DMS 273 (cell line): ENCODE measurements at regions not wholly inside any gene's neighbourhood (a gene's known extent, or its start where the extent isn't known, plus 50 kb on each side); places are given as distances from the start of the nearest gene placed in this dataset.
A peak's percentile ranks its signal among the peaks of the same experiment; 100 is the strongest.
"Not testable (repeated sequence)": the region's sequence is repeated elsewhere in the genome, so short reads cannot be mapped to it uniquely, and the experiment has no call there.

Source experiments
- DNase-seq: peaks from one replicate; lab custom pipeline; 2025; ENCODE audit not compliant: unreplicated experiment; lab: John Stamatoyannopoulos, UW

DNA sequence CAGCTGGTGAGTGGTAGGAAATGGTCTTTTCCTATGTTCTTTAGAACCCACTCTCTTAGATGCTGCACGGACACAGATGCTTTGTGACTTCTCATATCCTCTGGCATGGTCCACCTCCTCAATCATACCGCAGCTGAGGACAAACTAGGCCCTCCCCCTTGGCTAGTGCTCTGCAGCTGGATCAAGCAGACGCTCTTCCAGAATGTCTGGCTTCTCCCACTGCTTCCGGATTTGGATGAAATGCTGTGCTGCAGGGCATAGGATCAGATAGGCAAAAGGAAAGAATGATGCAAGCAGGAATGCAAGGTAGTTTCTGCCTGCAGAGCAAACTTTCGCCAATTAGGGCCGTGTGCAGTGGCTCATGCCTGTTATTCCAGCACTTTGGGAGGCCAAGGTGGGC lies 75.7 kb upstream of the SLC4A7 start:
- no peak for DNase-seq

DNA sequence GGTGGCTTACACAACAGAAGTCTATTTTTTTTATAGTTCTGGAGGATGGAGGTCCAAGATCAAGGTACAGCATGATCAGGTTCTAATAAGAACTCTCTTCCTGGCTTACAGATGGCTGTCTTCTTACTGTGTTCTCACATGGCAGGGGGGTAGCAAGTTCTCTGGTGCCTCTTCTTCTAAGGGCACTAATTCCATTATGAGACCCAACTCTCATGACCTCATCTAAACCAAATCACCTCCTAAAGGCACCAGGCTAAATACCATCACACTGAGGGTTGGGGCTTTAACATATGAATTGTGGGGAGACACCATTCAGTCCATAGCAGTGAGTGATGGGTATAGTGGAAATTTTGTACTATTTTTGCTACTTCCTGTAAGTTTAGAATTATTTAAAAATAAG lies 75.2 kb upstream of the SLC4A7 start:
- no peak for DNase-seq

DNA sequence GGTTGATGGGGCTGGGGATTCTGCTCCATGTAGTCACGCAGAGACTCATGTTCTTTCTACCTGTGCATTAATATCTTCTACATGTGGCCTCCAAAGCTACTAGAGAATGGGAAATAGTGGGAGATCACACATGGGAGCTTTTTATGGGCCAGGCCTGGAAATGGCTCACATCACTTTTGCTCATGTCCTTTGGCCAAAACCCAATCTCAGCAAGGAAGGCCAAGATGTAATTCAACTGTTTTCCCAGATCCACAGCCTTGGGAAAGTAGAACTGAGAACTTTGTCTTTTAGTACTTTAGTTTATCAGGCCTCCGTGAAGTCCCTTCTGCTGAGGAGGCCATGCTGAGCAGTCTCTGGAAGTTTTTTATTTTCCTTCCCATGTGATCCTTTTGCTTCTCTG lies 73.2 kb upstream of the SLC4A7 start:
- no peak for DNase-seq

- DNase-seq: no peak
Observed at GRCh38 chr3:27556887-27557286, 72.7 kb upstream of the SLC4A7 start.

DNA sequence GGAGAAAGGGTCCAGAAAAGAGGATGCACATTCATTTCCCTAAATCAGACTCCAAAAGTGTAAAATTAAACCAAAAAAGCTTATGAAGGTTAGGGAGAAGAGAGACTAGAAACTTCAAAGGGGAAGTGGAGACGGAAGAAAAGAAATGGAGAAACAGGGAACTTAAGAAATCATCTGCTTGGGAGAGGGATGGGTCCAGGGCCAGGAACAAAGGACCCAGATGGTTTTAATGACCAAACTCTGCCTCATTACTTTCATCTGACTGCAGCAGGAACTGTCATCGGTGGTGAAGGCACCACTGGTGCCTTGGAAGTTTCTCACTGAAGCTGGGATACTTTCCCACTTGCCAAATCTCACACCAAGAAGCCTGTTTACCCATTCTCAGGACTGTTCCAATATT lies 70.5 kb upstream of the SLC4A7 start:
- no peak for DNase-seq

DNA sequence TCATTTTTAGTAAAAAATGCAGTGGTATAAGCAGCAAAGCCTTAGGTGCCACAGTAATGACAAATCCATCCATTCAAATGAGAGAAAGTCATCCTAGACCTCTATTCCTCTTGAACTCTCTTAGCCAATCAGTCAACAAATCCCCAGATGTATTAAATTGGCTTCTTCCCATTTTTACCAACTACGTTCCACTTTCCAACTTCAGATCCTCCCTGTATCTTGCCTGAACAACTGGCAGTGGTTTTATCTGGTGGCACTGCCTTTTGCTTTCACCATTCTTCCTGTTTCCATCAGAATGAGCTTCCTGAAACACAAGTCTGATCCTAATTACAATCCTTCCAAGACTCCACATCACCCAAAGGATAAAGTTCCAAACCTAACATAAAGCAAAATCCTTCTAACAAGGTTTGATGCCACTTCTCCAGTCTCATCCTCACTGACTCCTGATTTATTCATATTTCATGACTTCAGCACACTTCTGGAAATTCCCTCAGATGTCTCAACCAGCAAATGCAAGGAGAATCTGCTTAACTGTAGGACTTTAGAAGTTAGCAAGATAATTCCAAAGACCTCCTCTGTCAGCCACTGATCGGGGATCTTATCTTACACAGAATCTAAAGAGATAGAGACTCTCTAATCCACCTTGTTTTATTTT lies 69.8 kb upstream of the SLC4A7 start:
- no peak for DNase-seq

DNA sequence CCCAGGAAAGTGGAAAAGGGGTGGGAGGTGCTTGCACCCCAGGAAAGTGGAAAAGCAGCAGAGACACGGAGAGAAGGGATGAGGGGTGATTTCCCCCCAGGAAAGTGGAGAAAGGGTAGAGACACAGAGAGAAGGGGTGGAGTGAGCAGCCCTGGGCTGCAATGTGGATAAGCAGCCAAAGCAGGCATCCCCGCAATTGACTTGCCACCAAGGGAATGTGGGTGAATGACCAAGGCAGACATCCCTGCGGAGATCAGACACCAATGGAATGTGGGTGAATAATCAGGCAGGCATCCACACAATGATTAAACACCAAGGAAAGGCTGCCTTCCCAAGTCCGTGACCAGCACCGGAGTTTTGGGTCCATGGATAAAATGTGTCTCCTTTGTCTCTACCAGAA lies 68.5 kb upstream of the SLC4A7 start:
- DNase-seq: not testable (repeated sequence)

GRCh38 chr3:27551413-27551812 lies 67.2 kb upstream of the SLC4A7 start:
- not testable (repeated sequence) for DNase-seq

GRCh38 chr3:27545061-27545460 lies 60.9 kb upstream of the SLC4A7 start:
- no peak for DNase-seq

GRCh38 chr3:27544372-27544865 lies 60.2 kb upstream of the SLC4A7 start:
- no peak for DNase-seq

- no peak for DNase-seq
Observed at GRCh38 chr3:27542476-27542875, 58.3 kb upstream of the SLC4A7 start.

DNA sequence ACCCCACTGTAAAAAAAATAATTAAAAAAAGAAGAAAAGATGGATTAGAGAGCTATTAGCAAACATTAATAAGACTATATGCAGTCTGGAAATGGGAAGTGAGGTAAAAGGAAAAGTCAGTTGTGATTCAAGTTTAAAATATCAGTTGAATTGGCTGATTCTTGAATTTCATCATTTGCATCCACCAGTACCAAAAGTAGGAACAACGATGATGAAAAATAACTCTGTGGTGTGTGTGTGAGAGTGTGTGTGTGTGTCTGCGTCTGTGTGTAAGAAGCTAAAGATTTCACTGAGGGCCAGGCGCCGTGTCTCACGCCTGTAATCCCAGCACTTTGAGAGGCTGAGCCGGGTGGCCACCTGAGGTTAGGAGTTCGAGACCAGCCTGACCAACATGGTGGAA lies 56.0 kb upstream of the SLC4A7 start:
- no peak for DNase-seq

DNA sequence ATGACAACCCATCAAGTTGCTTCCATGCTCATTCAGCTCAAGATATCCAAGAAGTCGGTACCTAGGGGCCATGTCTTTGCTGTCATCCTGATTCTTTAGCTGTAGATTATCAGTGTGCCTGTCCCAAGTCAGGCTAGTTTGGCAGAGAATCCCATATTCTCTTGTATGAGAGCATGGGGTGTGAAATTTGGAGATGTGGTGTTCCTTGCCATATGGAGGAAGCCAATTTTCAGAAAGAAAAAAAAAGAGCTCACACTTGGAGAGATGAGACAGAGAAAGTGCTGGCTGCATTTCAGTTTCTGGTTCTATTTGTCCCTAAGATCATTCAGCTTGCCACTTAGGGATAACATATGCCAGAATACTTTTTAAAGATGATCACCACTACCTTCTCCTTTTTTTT lies 52.3 kb upstream of the SLC4A7 start:
- DNase-seq: no peak

- DNase-seq: no peak
Observed at GRCh38 chr3:27535809-27536392, 51.7 kb upstream of the SLC4A7 start.

- DNase-seq: peak; percentile 17
Observed at GRCh38 chr3:27533718-27534573, 49.8 kb upstream of the SLC4A7 start.
